MM.1S (cell line): ENCODE measurements at regions not wholly inside any gene's neighbourhood (a gene's known extent, or its start where the extent isn't known, plus 50 kb on each side); places are given as distances from the start of the nearest gene placed in this dataset.

Source experiments
- CTCF ChIP-seq: fragments of 300-600 bp; sonication (generic); IDR thresholded peaks from 2 replicates; pipeline ENCODE4 v1.5.1; 2016; ENCODE audit warnings: antibody characterized with exemption, low read length, mixed read lengths
- EZH2 ChIP-seq: fragments of 300-600 bp; sonication (generic); optimal IDR thresholded peaks from 2 replicates; pipeline ENCODE3; 2017; ENCODE audit warnings: low read depth, mild to moderate bottlenecking, antibody characterized with exemption, low read length, mixed read lengths

DNA sequence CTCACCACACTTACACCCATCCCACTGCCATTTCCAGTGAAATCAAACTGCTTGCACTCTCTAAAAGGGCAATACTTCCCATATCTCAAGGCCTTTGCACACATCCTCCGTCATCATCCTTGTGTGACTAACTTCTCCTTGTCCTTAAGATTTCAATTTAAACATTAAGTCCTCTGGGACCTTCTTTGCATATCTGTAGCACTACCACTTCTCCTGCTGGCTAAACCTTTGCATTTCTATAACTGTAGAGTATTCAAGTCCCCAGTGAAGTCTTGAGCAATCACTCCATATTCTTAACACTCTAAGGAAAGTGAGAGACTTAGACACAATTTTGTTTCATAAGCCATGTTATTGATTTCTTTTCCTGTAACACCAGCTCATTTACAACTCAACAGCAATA lies 136.8 kb upstream of the EPHA4 start:
- TF ChIP-seq EZH2 (no peak), CTCF (no peak)
